GM10266 (cell line): ENCODE measurements at regions not wholly inside any gene's neighbourhood (a gene's known extent, or its start where the extent isn't known, plus 50 kb on each side); places are given as distances from the start of the nearest gene placed in this dataset.

Experiments
- DNase-seq: peaks from one replicate; pipeline ENCODE4 v3.0.0; 2012; ENCODE audit errors: extremely low spot score
- CTCF ChIP-seq: IDR thresholded peaks from 2 replicates; pipeline ENCODE4 v1.5.1; 2012; ENCODE audit warnings: mild to moderate bottlenecking, low read depth; ENCODE audit not compliant: control insufficient read depth, insufficient read depth; ENCODE audit errors: missing control alignments

DNA sequence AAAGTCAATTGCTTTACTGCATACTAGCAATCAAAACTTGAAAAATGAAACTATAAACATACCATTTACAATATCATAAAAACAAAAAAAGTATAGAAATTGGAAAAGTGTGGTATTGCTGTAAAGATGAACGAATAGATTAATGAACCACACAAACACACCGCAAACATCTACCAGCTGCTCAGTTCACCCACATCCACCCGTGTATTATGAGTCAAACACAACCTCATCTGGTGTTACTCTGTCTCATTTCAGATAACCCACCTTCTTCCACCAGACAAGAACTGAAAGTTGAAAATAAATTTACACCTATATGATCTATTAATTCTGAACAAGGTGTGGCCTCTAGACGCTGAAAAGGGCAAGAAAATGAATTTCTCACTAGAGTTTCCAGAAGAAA, 53.3 kb downstream of the BLID start:
- no peak for TF ChIP-seq CTCF

DNA sequence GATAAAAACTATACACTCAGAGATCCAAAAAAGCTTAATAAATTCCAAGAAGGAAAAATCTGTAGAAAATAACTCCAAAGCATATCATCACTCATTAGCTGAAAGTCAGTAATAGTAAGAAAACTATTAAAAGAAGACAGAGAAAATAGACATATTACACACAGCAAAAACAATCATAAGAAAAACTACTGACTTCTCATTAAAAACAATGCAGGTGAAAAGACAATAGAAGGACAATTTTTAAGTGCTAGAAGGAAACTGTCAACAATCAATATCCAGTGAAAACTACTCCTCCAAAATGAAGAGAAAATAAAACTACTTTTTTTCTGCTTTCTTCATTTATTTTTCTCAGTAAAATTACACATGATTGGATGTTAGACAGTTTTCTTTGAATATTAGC, 56.5 kb downstream of the BLID start:
- no peak for TF ChIP-seq CTCF
- DNase-seq = no peak

More for the DNA sequence above, 53.3 kb downstream of the BLID start:
- DNase-seq = no peak

DNA sequence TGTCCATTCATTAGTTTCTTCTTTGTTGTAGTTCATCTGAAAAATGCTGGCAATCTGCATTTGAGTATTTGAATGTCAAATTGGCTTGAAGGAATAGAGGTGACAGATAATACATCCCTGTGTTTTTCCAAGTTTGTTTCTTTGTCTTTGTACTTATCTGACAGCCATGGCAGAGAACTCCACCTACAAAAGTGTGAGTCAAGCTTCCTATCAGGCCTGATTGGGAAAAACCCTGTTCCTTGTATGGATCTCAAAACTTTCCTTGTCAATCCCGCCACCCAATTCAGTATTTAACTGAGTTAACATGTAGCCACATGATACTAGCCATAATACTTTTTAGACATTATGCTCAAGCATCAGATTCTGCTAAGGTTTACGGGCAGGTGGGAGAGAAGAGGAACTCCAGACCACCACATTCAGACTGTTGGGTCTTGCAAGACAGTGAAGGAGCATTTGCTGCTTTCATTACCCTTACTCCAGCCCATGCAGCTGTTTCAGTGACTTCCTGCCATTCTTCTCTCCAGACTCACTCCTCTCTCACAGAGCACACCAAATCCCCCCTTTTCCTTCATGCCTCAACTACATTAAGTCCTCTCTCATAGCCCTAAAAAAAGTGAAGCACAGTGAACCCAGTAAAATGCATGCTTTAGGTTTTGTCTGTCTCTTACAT, 65.9 kb downstream of the BLID start:
- DNase-seq = no peak

GRCh38 chr11:122048401-122048800, 67.6 kb downstream of the BLID start:
- no peak for TF ChIP-seq CTCF
- DNase-seq = no peak

More for the DNA sequence above, 65.9 kb downstream of the BLID start:
- no peak for TF ChIP-seq CTCF

- no peak for DNase-seq
- TF ChIP-seq CTCF = no peak
These were observed 69.2 kb downstream of the BLID start for GRCh38 chr11:122046846-122047245.

DNA sequence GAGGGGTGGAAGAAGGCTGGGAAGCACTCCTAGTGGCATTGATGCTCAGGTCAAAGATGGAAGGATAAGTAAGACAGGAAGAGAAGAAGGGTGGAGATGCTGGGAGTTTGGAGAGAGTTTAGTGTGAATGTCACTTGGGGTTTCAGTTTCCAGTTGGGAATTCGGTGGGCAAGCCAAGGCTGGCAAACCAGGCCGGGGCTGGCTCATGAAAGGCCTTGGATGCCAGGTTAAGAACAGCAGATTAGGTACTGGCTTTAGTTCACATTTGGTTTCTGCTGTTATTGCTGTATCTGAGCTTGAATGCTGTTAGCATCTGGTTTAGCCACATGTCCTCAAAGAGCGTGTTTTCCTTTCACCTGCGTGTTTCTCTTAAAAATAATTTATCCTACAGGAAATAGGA, 69.6 kb downstream of the BLID start:
- TF ChIP-seq CTCF = no peak
- DNase-seq = no peak

DNA sequence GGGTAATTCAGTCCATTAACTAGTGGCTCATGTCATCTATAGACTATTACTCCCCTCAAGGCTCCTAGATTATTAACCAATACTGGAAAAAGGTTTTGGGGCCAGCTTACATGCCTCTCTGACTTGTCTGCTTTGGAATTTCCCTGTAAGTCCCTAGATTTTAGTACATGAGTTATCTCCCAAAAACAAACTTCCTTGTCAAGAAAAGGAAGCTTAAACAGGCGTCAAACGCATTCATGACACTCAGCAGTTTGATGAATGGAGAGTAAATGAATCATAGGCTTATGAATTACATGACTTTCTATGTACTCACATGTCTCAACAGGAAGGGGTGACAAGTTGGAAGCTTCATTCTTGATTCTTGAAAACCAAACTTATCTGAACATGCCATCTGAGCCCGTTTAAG, 70.8 kb downstream of the BLID start:
- no peak for TF ChIP-seq CTCF
- DNase-seq = no peak
